ENCODE measurements at regions not wholly inside any gene's neighbourhood (a gene's known extent, or its start where the extent isn't known, plus 50 kb on each side); places are given as distances from the start of the nearest gene placed in this dataset.

DNA sequence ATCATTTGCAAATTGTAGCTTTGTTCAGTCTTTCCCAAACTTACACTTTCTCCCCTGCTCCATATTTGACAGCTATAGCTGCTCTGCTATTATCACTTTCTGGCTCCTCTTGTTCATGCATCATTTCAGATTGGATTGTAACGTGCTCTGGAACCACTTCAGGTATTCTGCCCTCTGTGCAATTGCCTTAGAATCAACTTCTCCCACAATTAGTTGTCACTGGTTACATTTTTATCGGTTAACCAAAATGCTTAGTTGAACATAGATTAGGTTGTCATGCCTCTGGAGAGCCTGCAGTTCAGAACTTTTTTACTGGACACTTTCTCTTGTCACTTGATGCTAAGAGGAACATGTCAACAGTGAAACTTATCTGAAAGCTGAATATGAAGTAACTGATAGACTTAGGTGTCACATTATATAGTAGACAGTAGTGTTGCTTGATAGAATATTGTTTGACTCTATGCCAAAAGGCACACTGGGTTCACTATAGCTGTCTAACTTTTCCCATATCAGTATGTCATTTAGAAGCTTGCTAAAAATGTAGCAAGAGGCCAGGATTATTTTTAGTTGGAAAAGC is 127.7 kb upstream of the PTPRK start:
- no peaks in the 10 kb centered on the region for H3K9me3 Mint-ChIP-seq (ENCODE audit: unreplicated experiment)
- H3K27ac Mint-ChIP-seq (ENCODE audit: unreplicated experiment), result no peak overlapping the region
- H3K27me3 Mint-ChIP-seq (ENCODE audit: unreplicated experiment), result no peaks in the 10 kb centered on the region
- no peak for DNase-seq (ENCODE audit: extremely low spot score, unreplicated experiment)
- H3K36me3 Mint-ChIP-seq (ENCODE audit: unreplicated experiment), result no peaks in the 10 kb centered on the region
- H3K4me3 Mint-ChIP-seq (ENCODE audit: unreplicated experiment), result no peak overlapping the region
- TF ChIP-seq, protein P1, sequence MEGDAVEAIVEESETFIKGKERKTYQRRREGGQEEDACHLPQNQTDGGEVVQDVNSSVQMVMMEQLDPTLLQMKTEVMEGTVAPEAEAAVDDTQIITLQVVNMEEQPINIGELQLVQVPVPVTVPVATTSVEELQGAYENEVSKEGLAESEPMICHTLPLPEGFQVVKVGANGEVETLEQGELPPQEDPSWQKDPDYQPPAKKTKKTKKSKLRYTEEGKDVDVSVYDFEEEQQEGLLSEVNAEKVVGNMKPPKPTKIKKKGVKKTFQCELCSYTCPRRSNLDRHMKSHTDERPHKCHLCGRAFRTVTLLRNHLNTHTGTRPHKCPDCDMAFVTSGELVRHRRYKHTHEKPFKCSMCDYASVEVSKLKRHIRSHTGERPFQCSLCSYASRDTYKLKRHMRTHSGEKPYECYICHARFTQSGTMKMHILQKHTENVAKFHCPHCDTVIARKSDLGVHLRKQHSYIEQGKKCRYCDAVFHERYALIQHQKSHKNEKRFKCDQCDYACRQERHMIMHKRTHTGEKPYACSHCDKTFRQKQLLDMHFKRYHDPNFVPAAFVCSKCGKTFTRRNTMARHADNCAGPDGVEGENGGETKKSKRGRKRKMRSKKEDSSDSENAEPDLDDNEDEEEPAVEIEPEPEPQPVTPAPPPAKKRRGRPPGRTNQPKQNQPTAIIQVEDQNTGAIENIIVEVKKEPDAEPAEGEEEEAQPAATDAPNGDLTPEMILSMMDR (IDR thresholded peaks at IDR 0.05), result no peak
- H3K4me1 Mint-ChIP-seq (ENCODE audit: unreplicated experiment), result no peaks in the 10 kb centered on the region

DNA sequence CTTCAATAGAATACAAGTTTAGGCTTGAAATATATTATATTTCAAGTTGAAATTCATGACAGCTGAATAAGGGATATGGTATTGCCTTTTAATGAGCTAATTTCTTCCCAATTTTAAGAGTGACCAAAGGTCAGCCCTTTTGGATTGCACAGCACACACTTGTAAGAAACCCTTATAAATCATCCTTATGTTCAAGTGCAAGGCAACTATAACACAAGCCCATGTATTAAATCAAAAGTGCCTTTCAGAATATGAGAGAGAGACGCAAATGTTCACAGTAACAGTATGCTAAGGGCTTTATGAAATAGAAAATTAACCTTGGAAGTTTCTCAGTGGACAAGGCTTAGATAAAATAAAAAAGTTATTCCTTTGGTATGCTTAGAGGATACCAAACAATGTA is 121.7 kb upstream of the PTPRK start:
- Mint-ChIP-seq H3K36me3 (ENCODE audit: unreplicated experiment) (no peaks in the 10 kb centered on the region), H3K27me3 (ENCODE audit: unreplicated experiment) (no peaks in the 10 kb centered on the region), H3K4me3 (ENCODE audit: unreplicated experiment) (no peak overlapping the region), H3K9me3 (ENCODE audit: unreplicated experiment) (no peaks in the 10 kb centered on the region), H3K27ac (ENCODE audit: unreplicated experiment) (no peak overlapping the region), H3K4me1 (ENCODE audit: unreplicated experiment) (no peaks in the 10 kb centered on the region)
- no peak for DNase-seq (ENCODE audit: extremely low spot score, unreplicated experiment)
- TF ChIP-seq, protein P1 (IDR thresholded peaks at IDR 0.05), result no peak

DNA sequence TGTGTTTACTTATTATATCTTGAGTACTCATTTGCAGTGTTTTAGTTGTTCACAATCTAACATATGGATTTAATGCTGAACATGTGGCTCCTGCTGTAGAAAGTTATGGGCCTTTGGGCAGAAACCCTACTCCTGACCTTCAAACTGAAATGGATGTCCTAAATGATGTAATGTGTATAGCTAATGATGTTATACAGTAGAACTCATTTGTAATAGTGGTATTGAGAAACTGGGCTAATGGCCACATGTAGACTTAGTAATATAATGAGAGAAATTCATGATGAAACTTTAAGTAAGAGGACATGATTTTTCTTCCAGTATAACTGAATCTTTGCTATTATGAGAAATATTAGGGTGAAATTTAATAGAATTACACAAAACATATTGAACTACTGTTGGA is 121.3 kb upstream of the PTPRK start:
- H3K4me3 Mint-ChIP-seq (ENCODE audit: unreplicated experiment), result no peak overlapping the region
- H3K36me3 Mint-ChIP-seq (ENCODE audit: unreplicated experiment), result no peaks in the 10 kb centered on the region
- no peak overlapping the region for H3K27ac Mint-ChIP-seq (ENCODE audit: unreplicated experiment)
- no peaks in the 10 kb centered on the region for H3K27me3 Mint-ChIP-seq (ENCODE audit: unreplicated experiment)
- H3K9me3 Mint-ChIP-seq (ENCODE audit: unreplicated experiment), result no peaks in the 10 kb centered on the region
- DNase-seq (ENCODE audit: extremely low spot score, unreplicated experiment), result no peak
- TF ChIP-seq, protein P1 (IDR thresholded peaks at IDR 0.05), result no peak
- H3K4me1 Mint-ChIP-seq (ENCODE audit: unreplicated experiment), result no peaks in the 10 kb centered on the region

DNA sequence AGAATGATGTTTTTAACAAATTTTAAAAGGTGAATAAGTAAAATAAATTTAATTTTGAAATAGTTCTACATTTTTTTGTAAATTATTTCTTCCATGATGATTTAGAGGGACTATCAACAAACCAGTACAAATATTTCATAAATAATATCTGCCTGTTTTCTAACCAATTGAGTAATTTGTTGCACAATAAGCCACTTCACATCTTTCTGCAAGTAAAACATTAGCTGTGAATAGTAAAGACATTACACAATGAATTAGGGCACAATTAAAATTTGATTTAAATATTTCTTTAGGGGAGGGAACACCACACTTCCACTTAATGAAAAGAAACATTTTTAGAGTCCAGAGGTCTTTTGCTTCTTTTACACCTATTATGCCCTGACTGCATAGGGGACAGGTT is 118.4 kb upstream of the PTPRK start:
- H3K27me3 Mint-ChIP-seq (ENCODE audit: unreplicated experiment), result no peaks in the 10 kb centered on the region
- H3K27ac Mint-ChIP-seq (ENCODE audit: unreplicated experiment), result no peak overlapping the region
- no peaks in the 10 kb centered on the region for H3K36me3 Mint-ChIP-seq (ENCODE audit: unreplicated experiment)
- no peaks in the 10 kb centered on the region for H3K9me3 Mint-ChIP-seq (ENCODE audit: unreplicated experiment)
- no peak overlapping the region for H3K4me3 Mint-ChIP-seq (ENCODE audit: unreplicated experiment)
- TF ChIP-seq, protein P1 (IDR thresholded peaks at IDR 0.05), result no peak
- no peaks in the 10 kb centered on the region for H3K4me1 Mint-ChIP-seq (ENCODE audit: unreplicated experiment)
- no peak for DNase-seq (ENCODE audit: extremely low spot score, unreplicated experiment)

DNA sequence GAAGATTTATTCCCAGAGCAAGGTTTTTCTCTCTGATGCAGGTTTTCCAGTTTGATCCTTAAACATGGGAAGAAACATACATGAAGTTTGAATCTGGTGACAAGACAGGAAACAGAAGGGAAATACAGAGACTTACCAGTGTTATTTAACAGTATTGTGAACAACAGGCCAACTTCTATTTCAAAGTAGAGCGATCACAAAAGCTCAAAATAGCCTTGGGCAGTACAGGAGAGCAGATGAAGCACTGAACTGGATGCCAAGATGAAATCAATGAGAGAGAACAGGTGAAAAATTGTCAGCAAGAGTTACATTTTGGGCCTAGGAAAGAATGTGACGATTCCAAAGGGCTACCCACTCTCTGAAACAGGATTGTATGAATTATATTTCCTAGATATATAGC is 114.8 kb upstream of the PTPRK start:
- Mint-ChIP-seq H3K27ac (ENCODE audit: unreplicated experiment) (no peak overlapping the region), H3K4me1 (ENCODE audit: unreplicated experiment) (no peaks in the 10 kb centered on the region), H3K36me3 (ENCODE audit: unreplicated experiment) (no peaks in the 10 kb centered on the region), H3K4me3 (ENCODE audit: unreplicated experiment) (no peak overlapping the region), H3K9me3 (ENCODE audit: unreplicated experiment) (no peaks in the 10 kb centered on the region), H3K27me3 (ENCODE audit: unreplicated experiment) (no peaks in the 10 kb centered on the region)
- DNase-seq (ENCODE audit: extremely low spot score, unreplicated experiment), result no peak
- TF ChIP-seq, protein P1 (IDR thresholded peaks at IDR 0.05), result no peak
